NCI-H2171 (cell line): ENCODE measurements at regions not wholly inside any gene's neighbourhood (a gene's known extent, or its start where the extent isn't known, plus 50 kb on each side); places are given as distances from the start of the nearest gene placed in this dataset.

Source experiments
- DNase-seq: peaks from one replicate; lab custom pipeline; 2025; lab: John Stamatoyannopoulos, UW

- no peak for DNase-seq
Observed at GRCh38 chr15:69983696-69984265, 113.9 kb downstream of the TLE3 start.

GRCh38 chr15:69987492-69988489 lies 109.9 kb downstream of the TLE3 start:
- no peak for DNase-seq

DNA sequence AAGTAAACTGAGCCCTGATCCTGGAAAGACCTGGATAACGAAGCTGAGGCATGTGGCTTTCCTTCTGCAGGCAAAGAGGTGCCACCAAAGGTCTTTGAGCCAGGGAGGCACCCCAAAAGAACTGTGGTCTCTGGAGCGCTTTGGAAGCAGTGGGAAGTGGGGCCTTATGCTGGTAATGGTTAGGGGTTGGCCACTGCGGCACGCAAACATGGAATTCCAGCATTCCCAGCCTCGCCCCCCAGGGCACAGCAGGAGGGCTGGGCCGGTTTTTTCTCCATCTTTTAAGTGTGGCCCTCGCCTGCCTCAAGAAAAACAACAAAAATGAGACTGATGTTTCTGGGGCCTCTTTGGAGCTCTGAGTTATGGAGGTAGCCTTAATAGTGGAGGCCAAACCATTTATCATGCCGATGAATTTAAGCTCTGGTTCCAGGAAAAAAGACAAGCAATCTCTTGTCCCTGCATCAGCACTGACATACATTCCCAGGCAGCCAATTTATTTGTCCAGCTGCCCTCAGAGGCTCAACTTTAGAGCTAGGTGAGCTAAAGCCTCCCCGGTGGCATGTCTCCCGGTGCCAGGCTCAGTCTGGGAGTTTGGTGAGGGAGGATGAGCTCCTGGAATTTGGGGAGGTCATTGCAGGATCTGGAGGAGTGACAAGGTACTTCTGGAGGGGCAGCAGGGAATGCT lies 109.0 kb downstream of the TLE3 start:
- no peak for DNase-seq

DNA sequence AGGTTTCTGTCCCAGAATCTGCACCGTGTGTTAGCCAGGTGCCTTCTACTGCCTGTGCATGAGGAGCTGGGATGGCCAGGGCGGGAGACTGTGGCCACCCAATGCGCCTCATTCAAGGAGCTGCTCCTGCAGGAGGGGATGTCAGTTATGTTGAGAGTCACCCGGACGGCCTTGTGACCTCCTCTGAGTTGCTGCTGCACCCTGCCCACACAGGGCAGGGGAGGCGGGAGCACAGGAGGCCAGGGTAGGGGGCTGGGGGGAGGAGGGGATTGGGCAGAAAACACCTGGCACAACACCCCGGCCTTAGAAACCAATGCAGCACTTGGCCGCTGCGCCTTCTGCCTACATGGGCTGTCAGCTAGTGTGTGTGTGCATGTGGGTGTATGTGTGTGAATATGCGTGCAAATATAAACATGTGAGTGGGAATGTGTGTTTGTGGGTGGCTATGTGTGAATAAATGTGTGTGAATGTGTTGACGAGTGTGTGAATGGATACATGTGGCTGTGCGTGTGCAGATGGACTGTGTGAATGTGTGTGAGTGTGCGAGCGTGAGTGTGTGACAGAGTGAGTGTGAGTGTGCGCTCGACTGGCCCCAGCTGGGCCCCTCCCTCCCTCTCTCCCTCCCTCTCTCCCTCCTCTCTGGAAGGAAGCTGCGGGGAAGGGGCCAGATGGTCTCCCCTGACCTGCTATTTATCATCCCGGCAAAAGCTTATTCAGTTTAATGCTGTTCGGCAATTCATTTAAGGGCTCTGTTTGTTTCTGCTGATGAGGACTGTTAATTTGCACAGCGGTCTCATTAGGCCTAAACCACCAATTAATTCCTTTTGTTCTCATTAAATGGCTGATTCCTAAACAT lies 106.9 kb downstream of the TLE3 start:
- DNase-seq = peak; percentile 16

DNA sequence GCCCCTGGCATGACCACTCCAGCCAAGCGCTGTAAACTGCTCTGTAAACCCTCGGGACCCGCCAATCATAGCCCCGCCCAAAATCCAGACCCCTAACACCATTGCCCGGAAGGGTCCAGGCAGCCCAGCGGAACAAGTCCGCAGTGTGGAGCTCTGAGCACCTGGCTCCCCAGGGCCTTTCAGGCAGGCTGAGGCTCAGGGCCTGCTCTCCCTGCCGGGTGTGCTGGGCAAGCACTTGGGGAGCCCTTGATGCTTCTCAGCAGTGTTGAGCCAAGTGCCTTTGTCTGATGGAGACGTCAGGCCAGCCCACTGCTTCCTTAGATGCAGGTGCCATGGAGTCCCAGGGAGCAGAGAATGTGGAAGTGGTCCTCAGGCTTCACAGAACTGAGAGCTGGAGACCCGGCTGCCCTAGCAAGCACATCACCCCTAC lies 106.2 kb downstream of the TLE3 start:
- no peak for DNase-seq

DNA sequence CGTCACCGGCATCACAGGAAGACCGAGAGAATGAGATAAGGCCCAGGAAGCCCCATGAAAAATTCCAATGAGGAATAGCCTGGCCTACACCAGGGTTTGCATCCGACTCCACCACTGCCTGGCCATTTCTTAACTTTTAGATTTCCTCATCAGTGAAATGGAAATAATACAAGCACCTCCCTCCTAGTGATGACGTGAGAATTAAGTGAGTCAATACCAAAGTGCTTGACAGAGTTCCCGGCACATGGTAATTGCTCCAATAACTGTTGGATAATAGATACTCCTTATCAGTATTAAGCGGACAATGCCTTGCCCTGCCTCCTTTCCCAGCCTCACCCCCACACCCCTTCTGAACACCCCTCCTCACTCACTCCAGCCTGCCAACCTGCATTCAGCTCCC lies 105.4 kb downstream of the TLE3 start:
- no peak for DNase-seq

- DNase-seq = no peak
Observed at GRCh38 chr15:69994429-69995205, 103.1 kb downstream of the TLE3 start.

DNA sequence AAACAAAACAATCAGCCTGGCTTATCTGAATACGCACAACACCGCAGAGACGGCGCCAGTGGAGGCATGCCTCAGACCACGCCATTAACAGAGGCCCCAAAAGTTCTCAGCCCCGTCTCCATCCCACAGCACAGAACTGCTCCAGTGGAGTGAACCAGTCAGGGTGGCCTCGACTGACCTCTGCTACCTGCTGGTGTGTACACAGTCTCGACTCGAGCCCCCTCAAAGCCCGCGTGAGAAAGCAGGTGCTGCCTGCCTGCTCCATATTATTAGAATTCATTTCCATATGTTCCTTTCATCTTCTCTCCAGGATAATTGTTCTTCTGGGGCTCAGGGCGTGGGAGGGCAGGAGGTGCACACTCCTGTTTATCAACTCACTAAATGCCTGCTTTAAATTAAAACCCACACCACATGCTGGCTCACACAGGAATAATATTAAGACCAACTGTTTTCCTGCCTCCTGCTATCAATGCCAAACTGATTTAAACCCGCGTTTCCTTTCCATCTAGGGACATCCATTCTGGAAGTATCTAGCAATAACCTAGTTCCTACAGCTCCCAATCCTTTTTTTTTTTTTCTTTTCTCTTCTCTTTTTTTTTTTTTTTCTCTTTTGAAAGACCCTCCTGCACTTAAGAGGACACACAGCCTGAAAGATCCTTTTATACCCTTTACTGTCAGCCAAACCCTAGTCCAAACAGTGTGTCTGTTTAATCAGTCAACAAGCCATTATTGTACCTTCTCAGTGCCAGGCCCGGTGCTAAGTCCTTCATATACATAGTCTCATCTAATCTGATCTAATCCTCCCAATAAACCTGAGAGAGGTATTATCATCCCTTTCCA lies 101.2 kb downstream of the TLE3 start:
- peak; percentile 36 for DNase-seq

DNA sequence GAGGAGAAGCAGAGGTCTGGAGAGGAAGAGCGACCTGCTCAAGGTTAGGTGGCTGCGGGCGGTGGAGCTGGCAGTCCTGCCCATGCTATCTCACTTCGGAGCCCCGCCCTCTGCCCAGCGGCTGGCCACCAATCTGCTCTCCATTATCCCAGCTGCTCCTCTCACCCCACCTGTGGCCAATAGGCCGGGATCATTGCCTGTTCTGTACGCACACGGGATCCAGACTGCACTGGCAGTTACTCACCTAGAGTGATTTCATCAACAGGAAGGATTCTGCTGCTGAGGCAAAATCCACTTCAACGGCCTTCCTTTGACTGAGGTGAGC lies 100.6 kb downstream of the TLE3 start:
- DNase-seq = peak; percentile 11
